OCI-LY1 (cell line): ENCODE measurements at regions not wholly inside any gene's neighbourhood (a gene's known extent, or its start where the extent isn't known, plus 50 kb on each side); places are given as distances from the start of the nearest gene placed in this dataset.

Experiments
- H2AFZ ChIP-seq: fragments of 200-600 bp; sonication (generic), shearing (Covaris generic); 2 replicates; pipeline ENCODE4 v1.6.0; 2014; ENCODE audit warnings: antibody characterized with exemption, mild to moderate bottlenecking, low read length
- H3F3A ChIP-seq: fragments of 200-600 bp; sonication (generic), shearing (Covaris generic); 2 replicates; pipeline ENCODE4 v1.6.0; 2014; ENCODE audit warnings: mild to moderate bottlenecking, antibody characterized with exemption, low read length, moderate library complexity; ENCODE audit not compliant: insufficient read depth
- H3K27ac ChIP-seq: fragments of 200-600 bp; sonication (generic); 2 replicates; pipeline ENCODE4 v1.5.1; 2014; ENCODE audit warnings: low read length, mixed run types, mild to moderate bottlenecking, low read depth; ENCODE audit not compliant: poor library complexity, severe bottlenecking
- H3K27me3 ChIP-seq: fragments of 200-600 bp; sonication (generic); 2 replicates; pipeline ENCODE4 v1.6.0; 2014; ENCODE audit warnings: antibody characterized with exemption, mild to moderate bottlenecking, low read length, moderate library complexity; ENCODE audit not compliant: insufficient read depth
- H3K36me3 ChIP-seq: fragments of 200-600 bp; sonication (generic); 2 replicates; pipeline ENCODE4 v1.6.1; 2014; ENCODE audit warnings: mild to moderate bottlenecking, antibody characterized with exemption, low read length, moderate library complexity, mixed read lengths; ENCODE audit not compliant: insufficient read depth
- H3K4me1 ChIP-seq: fragments of 200-600 bp; sonication (generic); 2 replicates; pipeline ENCODE4 v1.5.1; 2014; ENCODE audit warnings: mild to moderate bottlenecking, low read length, moderate library complexity; ENCODE audit not compliant: insufficient read depth, severe bottlenecking
- H3K4me2 ChIP-seq: fragments of 200-600 bp; sonication (generic), shearing (Covaris generic); 2 replicates; pipeline ENCODE4 v1.6.1; 2014; ENCODE audit warnings: low read length
- H3K4me3 ChIP-seq: fragments of 200-600 bp; sonication (generic); 2 replicates; pipeline ENCODE4 v1.5.1; 2014; ENCODE audit warnings: low read length, low read depth, mild to moderate bottlenecking, mixed read lengths; ENCODE audit not compliant: poor library complexity, severe bottlenecking
- H3K79me2 ChIP-seq: fragments of 200-600 bp; shearing (Covaris generic); 2 replicates; pipeline ENCODE4 v1.6.1; 2016; ENCODE audit warnings: mixed run types, low read length, mixed read lengths; ENCODE audit not compliant: insufficient read depth
- H3K9ac ChIP-seq: fragments of 200-600 bp; sonication (generic), shearing (Covaris generic); 2 replicates; pipeline ENCODE4 v1.6.1; 2014; ENCODE audit warnings: mild to moderate bottlenecking, low read length, mixed read lengths
- H3K9me2 ChIP-seq: fragments of 200-600 bp; sonication (generic), shearing (Covaris generic); 2 replicates; pipeline ENCODE4 v1.6.1; 2014; ENCODE audit warnings: low read depth, mild to moderate bottlenecking, low read length, mixed read lengths
- H3K9me3 ChIP-seq: fragments of 200-600 bp; shearing (Covaris generic); 2 replicates; pipeline ENCODE4 v1.6.1; 2014; ENCODE audit warnings: low read length, mixed read lengths
- H4K20me1 ChIP-seq: fragments of 200-600 bp; sonication (generic), shearing (Covaris generic); 2 replicates; pipeline ENCODE4 v1.6.0; 2016; ENCODE audit warnings: mild to moderate bottlenecking, low read length; ENCODE audit not compliant: insufficient read depth
- CTCF ChIP-seq: fragments of 200-600 bp; sonication (generic), shearing (Covaris generic); IDR thresholded peaks from 2 replicates; pipeline ENCODE4 v1.5.1; 2017; ENCODE audit warnings: mild to moderate bottlenecking, antibody characterized with exemption, low read length, moderate library complexity, mixed read lengths
- EZH2 ChIP-seq: fragments of 200-600 bp; sonication (generic), shearing (Covaris generic); IDR thresholded peaks from 2 replicates; pipeline ENCODE4 v1.8.0; 2017; ENCODE audit warnings: borderline replicate concordance, mixed run types, mild to moderate bottlenecking, antibody characterized with exemption, low read length, moderate library complexity, mixed read lengths

- no peaks in the 10 kb centered on the region for H3K79me2 ChIP-seq
- no peak overlapping the region for H3K9ac ChIP-seq
- no peaks in the 10 kb centered on the region for H3F3A ChIP-seq
- no peaks in the 10 kb centered on the region for H3K36me3 ChIP-seq
- H3K4me1 ChIP-seq = no peaks in the 10 kb centered on the region
- no peak overlapping the region for H2AFZ ChIP-seq
- H3K4me2 ChIP-seq = no peak overlapping the region
- no peaks in the 10 kb centered on the region; the same call in 1 of the 2 replicates for H3K27me3 ChIP-seq
- no peaks in the 10 kb centered on the region for H3K9me2 ChIP-seq
- H3K27ac ChIP-seq = no peak overlapping the region
- H3K4me3 ChIP-seq = no peak overlapping the region
- TF ChIP-seq EZH2 (no peak), CTCF (no peak)
- no peaks in the 10 kb centered on the region for H3K9me3 ChIP-seq
- H4K20me1 ChIP-seq = no peaks in the 10 kb centered on the region
These were observed 359.2 kb upstream of the PROK2 start for GRCh38 chr3:72143966-72144717.

- Histone ChIP-seq H3K9ac (no peak overlapping the region), H3F3A (no peaks in the 10 kb centered on the region), H2AFZ (no peak overlapping the region), H3K27ac (no peak overlapping the region), H3K4me1 (no peaks in the 10 kb centered on the region), H3K9me3 (no peaks in the 10 kb centered on the region), H3K4me3 (no peak overlapping the region), H3K36me3 (no peaks in the 10 kb centered on the region), H3K9me2 (no peaks in the 10 kb centered on the region), H3K27me3 (no peaks in the 10 kb centered on the region; the same call in 1 of the 2 replicates), H4K20me1 (no peaks in the 10 kb centered on the region), H3K4me2 (no peak overlapping the region), H3K79me2 (no peaks in the 10 kb centered on the region)
- TF ChIP-seq EZH2 = no peak
- no peak for TF ChIP-seq CTCF
These were observed 358.4 kb upstream of the PROK2 start for GRCh38 chr3:72143322-72143721.

GRCh38 chr3:72142028-72142427 lies 357.1 kb upstream of the PROK2 start:
- Histone ChIP-seq H2AFZ (no peak overlapping the region), H3K4me3 (no peak overlapping the region), H3K27me3 (no peaks in the 10 kb centered on the region), H3K4me1 (no peaks in the 10 kb centered on the region), H3F3A (no peaks in the 10 kb centered on the region), H3K9me2 (no peaks in the 10 kb centered on the region), H3K27ac (no peak overlapping the region), H4K20me1 (no peaks in the 10 kb centered on the region), H3K9me3 (no peaks in the 10 kb centered on the region), H3K9ac (no peak overlapping the region), H3K4me2 (no peak overlapping the region), H3K36me3 (no peaks in the 10 kb centered on the region), H3K79me2 (no peaks in the 10 kb centered on the region)
- TF ChIP-seq EZH2 = no peak
- TF ChIP-seq CTCF = no peak
